Right atrium auricular region (tissue), 2 donors: ENCODE measurements at regions not wholly inside any gene's neighbourhood (a gene's known extent, or its start where the extent isn't known, plus 50 kb on each side); places are given as distances from the start of the nearest gene placed in this dataset.

Source experiments
- DNase-seq: peaks from one replicate; pipeline ENCODE4 v3.0.0-alpha.2; 2019; ENCODE audit warnings: low spot score
- H3K27ac ChIP-seq, 2 donors: fragments of 200-600 bp; sonication (generic); 1 replicate in 1 of 2; 2 replicates in 1 of 2; pipeline ENCODE4 v1.5.1; 2016 to 2019
- H3K27me3 ChIP-seq, 2 donors: fragments of 200-600 bp; sonication (generic); one replicate each; pipeline versions ENCODE4 v1.5.1 to v1.6.0; 2017 to 2019
- H3K36me3 ChIP-seq: fragments of 200-600 bp; sonication (generic); one replicate; pipeline ENCODE4 v1.5.1; 2016
- H3K4me1 ChIP-seq, 2 donors: fragments of 200-600 bp; sonication (generic); one replicate each; pipeline versions ENCODE4 v1.5.1 to v1.6.0; 2017 to 2019
- H3K4me3 ChIP-seq, 2 donors: fragments of 200-600 bp; sonication (generic); 1 replicate in 1 of 2; 2 replicates in 1 of 2; pipeline ENCODE4 v1.5.1; 2017 to 2019; ENCODE audit warnings: mild to moderate bottlenecking in 1 of 2, moderate library complexity in 1 of 2
- H3K9me3 ChIP-seq, 2 donors: fragments of 200-600 bp; sonication (generic); one replicate each; pipeline ENCODE4 v1.5.1; 2019
- CTCF ChIP-seq, 2 donors: fragments of 200-600 bp; sonication (generic); IDR thresholded peaks; one replicate each; pipeline ENCODE4 v1.5.1; 2019; ENCODE audit warnings: antibody characterized with exemption in 2 of 2

- Histone ChIP-seq H3K4me3 (no peak overlapping the region), H3K27ac (no peak overlapping the region), H3K36me3 (no peaks in the 10 kb centered on the region), H3K4me1 (no peaks in the 10 kb centered on the region), H3K27me3 (no peaks in the 10 kb centered on the region), H3K9me3 (no peaks in the 10 kb centered on the region)
- no peak for TF ChIP-seq CTCF (IDR thresholded peaks at IDR 0.05)
- DNase-seq, result no peak
These were observed 86.2 kb upstream of the ANXA1 start for GRCh38 chr9:73065439-73065838.

- DNase-seq, result no peak
- no peaks in the 10 kb centered on the region for H3K27me3 ChIP-seq
- no peak for TF ChIP-seq CTCF (IDR thresholded peaks at IDR 0.05)
- no peaks in the 10 kb centered on the region for H3K9me3 ChIP-seq
- H3K4me1 ChIP-seq, result no peaks in the 10 kb centered on the region
- H3K4me3 ChIP-seq, result no peak overlapping the region
- H3K36me3 ChIP-seq, result no peaks in the 10 kb centered on the region
- no peak overlapping the region for H3K27ac ChIP-seq
These were observed 87.3 kb upstream of the ANXA1 start for GRCh38 chr9:73064315-73064714.

GRCh38 chr9:73061146-73061545, 90.5 kb upstream of the ANXA1 start:
- Histone ChIP-seq H3K4me3 (no peak overlapping the region), H3K27me3 (no peaks in the 10 kb centered on the region), H3K27ac (no peak overlapping the region), H3K4me1 (no peaks in the 10 kb centered on the region), H3K36me3 (no peaks in the 10 kb centered on the region), H3K9me3 (no peaks in the 10 kb centered on the region)
- TF ChIP-seq CTCF (IDR thresholded peaks at IDR 0.05), result no peak
- no peak for DNase-seq

- Histone ChIP-seq H3K27ac (no peak overlapping the region), H3K27me3 (no peaks in the 10 kb centered on the region), H3K4me3 (no peak overlapping the region), H3K9me3 (no peaks in the 10 kb centered on the region), H3K4me1 (no peaks in the 10 kb centered on the region), H3K36me3 (no peaks in the 10 kb centered on the region)
- TF ChIP-seq CTCF (IDR thresholded peaks at IDR 0.05), result no peak
- DNase-seq, result no peak
These were observed 92.4 kb upstream of the ANXA1 start for GRCh38 chr9:73059247-73059646.

GRCh38 chr9:73056245-73056644, 95.4 kb upstream of the ANXA1 start:
- Histone ChIP-seq H3K36me3 (no peaks in the 10 kb centered on the region), H3K4me1 (no peaks in the 10 kb centered on the region), H3K4me3 (no peak overlapping the region), H3K27ac (no peak overlapping the region), H3K27me3 (no peaks in the 10 kb centered on the region), H3K9me3 (no peaks in the 10 kb centered on the region)
- TF ChIP-seq CTCF (IDR thresholded peaks at IDR 0.05), result no peak
- no peak for DNase-seq

- DNase-seq, result no peak
- Histone ChIP-seq H3K4me3 (no peak overlapping the region), H3K27me3 (no peaks in the 10 kb centered on the region), H3K36me3 (no peaks in the 10 kb centered on the region), H3K27ac (no peak overlapping the region), H3K4me1 (no peaks in the 10 kb centered on the region), H3K9me3 (no peaks in the 10 kb centered on the region)
- no peak for TF ChIP-seq CTCF (IDR thresholded peaks at IDR 0.05)
These were observed 97.6 kb upstream of the ANXA1 start for GRCh38 chr9:73054091-73054490.
